ENCODE measurements at regions not wholly inside any gene's neighbourhood (a gene's known extent, or its start where the extent isn't known, plus 50 kb on each side); places are given as distances from the start of the nearest gene placed in this dataset.

- POLR2A ChIA-PET (ENCODE audit: low non-redundant PET) = no interaction called here
- TF ChIP-seq CTCF (conservative IDR thresholded peaks at IDR 0.05; ENCODE audit: low read depth) = no peak
- CTCF ChIA-PET = no interaction called here
- DNase-seq (ENCODE audit: low spot score) = no peak
- no peak overlapping the region for H3K27ac ChIP-seq
Observed at GRCh38 chr2:22832196-22832595, 552.8 kb upstream of the KLHL29 start.

- CTCF ChIA-PET = no interaction called here
- POLR2A ChIA-PET (ENCODE audit: low non-redundant PET) = no interaction called here
- no peak for TF ChIP-seq CTCF (conservative IDR thresholded peaks at IDR 0.05; ENCODE audit: low read depth)
Observed at GRCh38 chr2:22838461-22838860, 546.5 kb upstream of the KLHL29 start.

GRCh38 chr2:22842205-22842869 lies 542.6 kb upstream of the KLHL29 start:
- POLR2A ChIA-PET (ENCODE audit: low non-redundant PET) = no interaction called here
- no peak for TF ChIP-seq CTCF (conservative IDR thresholded peaks at IDR 0.05; ENCODE audit: low read depth)

More at GRCh38 chr2:22838461-22838860, 546.5 kb upstream of the KLHL29 start:
- H3K27ac ChIP-seq = no peak overlapping the region
- DNase-seq (ENCODE audit: low spot score) = no peak

GRCh38 chr2:22843919-22844537 lies 541.0 kb upstream of the KLHL29 start:
- POLR2A ChIA-PET (ENCODE audit: low non-redundant PET) = no interaction called here
- TF ChIP-seq CTCF (conservative IDR thresholded peaks at IDR 0.05; ENCODE audit: low read depth) = no peak
- H3K27ac ChIP-seq = no peak overlapping the region
- CTCF ChIA-PET = no interaction called here
- no peak for DNase-seq (ENCODE audit: low spot score)

More at GRCh38 chr2:22842205-22842869, 542.6 kb upstream of the KLHL29 start:
- H3K27ac ChIP-seq = no peak overlapping the region
- DNase-seq (ENCODE audit: low spot score) = no peak
- CTCF ChIA-PET = no interaction called here

GRCh38 chr2:22850310-22850709 lies 534.7 kb upstream of the KLHL29 start:
- ChIA-PET POLR2A (ENCODE audit: low non-redundant PET) (no interaction called here), CTCF (no interaction called here)
- TF ChIP-seq CTCF (conservative IDR thresholded peaks at IDR 0.05; ENCODE audit: low read depth) = no peak
- no peak overlapping the region for H3K27ac ChIP-seq
- no peak for DNase-seq (ENCODE audit: low spot score)

- H3K27ac ChIP-seq = no peak overlapping the region
- POLR2A ChIA-PET (ENCODE audit: low non-redundant PET) = no interaction called here
- DNase-seq (ENCODE audit: low spot score) = no peak
- CTCF ChIA-PET = no interaction called here
- no peak for TF ChIP-seq CTCF (conservative IDR thresholded peaks at IDR 0.05; ENCODE audit: low read depth)
Observed at GRCh38 chr2:22854588-22854987, 530.4 kb upstream of the KLHL29 start.
